ENCODE measurements at regions not wholly inside any gene's neighbourhood (a gene's known extent, or its start where the extent isn't known, plus 50 kb on each side); places are given as distances from the start of the nearest gene placed in this dataset.

- Histone ChIP-seq H3K9me3 (ENCODE audit: control insufficient read depth in 1 of 2, low read length in 2 of 2) (no peaks in the 10 kb centered on the region), H3K27me3 (ENCODE audit: insufficient read depth, low read length) (no peaks in the 10 kb centered on the region), H3K27ac (ENCODE audit: low read depth, low read length) (no peak overlapping the region), H3K4me1 (ENCODE audit: insufficient read depth, low read length) (no peaks in the 10 kb centered on the region), H3K4me3 (ENCODE audit: low read length in 2 of 2) (no peak overlapping the region), H3K36me3 (ENCODE audit: insufficient read depth, low read length) (no peaks in the 10 kb centered on the region)
- ChIA-PET CTCF (ENCODE audit: partially characterized antibody) (no interaction called here), POLR2A (ENCODE audit: partially characterized antibody) (no interaction called here)
- Mint-ChIP-seq H3K27me3 (peaks cover 0 to 1% of the 10 kb centered on the region in 2 donors), H3K27ac (no peak overlapping the region), H3K4me1 (no peaks in the 10 kb centered on the region), H3K4me3 (no peak overlapping the region), H3K9me3 (peaks cover 3 to 33% (median 13%) of the 10 kb centered on the region in 8 donors), H3K36me3 (no peaks in the 10 kb centered on the region)
- DNase-seq, result no peak
- intact Hi-C loops (cut with micrococcal nuclease), result no loop called here
These were observed 1322.7 kb downstream of the UQCRFS1 start for GRCh38 chr19:27890206-27890605.

- no peaks in the 10 kb centered on the region for H3K36me3 Mint-ChIP-seq
- peaks cover 0 to 1% of the 10 kb centered on the region in 2 donors for H3K27me3 Mint-ChIP-seq
These were observed 1323.8 kb downstream of the UQCRFS1 start for GRCh38 chr19:27889156-27889555.

GRCh38 chr19:27887946-27888345 lies 1325.0 kb downstream of the UQCRFS1 start:
- Histone ChIP-seq H3K4me1 (ENCODE audit: insufficient read depth, low read length) (no peaks in the 10 kb centered on the region), H3K27ac (ENCODE audit: low read depth, low read length) (no peak overlapping the region), H3K9me3 (ENCODE audit: control insufficient read depth in 1 of 2, low read length in 2 of 2) (no peaks in the 10 kb centered on the region), H3K36me3 (ENCODE audit: insufficient read depth, low read length) (no peaks in the 10 kb centered on the region), H3K4me3 (ENCODE audit: low read length in 2 of 2) (no peak overlapping the region), H3K27me3 (ENCODE audit: insufficient read depth, low read length) (no peaks in the 10 kb centered on the region)
- H3K27ac Mint-ChIP-seq, result no peak overlapping the region
- peaks cover 2 to 42% (median 15%) of the 10 kb centered on the region in 8 donors for H3K9me3 Mint-ChIP-seq
- H3K4me3 Mint-ChIP-seq, result no peak overlapping the region
- intact Hi-C loops (cut with micrococcal nuclease), result no loop called here
- H3K4me1 Mint-ChIP-seq, result no peaks in the 10 kb centered on the region
- no peak for DNase-seq
- CTCF ChIA-PET (ENCODE audit: partially characterized antibody), result no interaction called here
- H3K36me3 Mint-ChIP-seq, result no peaks in the 10 kb centered on the region
- POLR2A ChIA-PET (ENCODE audit: partially characterized antibody), result no interaction called here
- peaks cover 0 to 1% of the 10 kb centered on the region in 2 donors for H3K27me3 Mint-ChIP-seq

More at GRCh38 chr19:27889156-27889555, 1323.8 kb downstream of the UQCRFS1 start:
- CTCF ChIA-PET (ENCODE audit: partially characterized antibody), result no interaction called here
- Histone ChIP-seq H3K27me3 (ENCODE audit: insufficient read depth, low read length) (no peaks in the 10 kb centered on the region), H3K9me3 (ENCODE audit: control insufficient read depth in 1 of 2, low read length in 2 of 2) (no peaks in the 10 kb centered on the region), H3K36me3 (ENCODE audit: insufficient read depth, low read length) (no peaks in the 10 kb centered on the region), H3K4me3 (ENCODE audit: low read length in 2 of 2) (no peak overlapping the region), H3K27ac (ENCODE audit: low read depth, low read length) (no peak overlapping the region), H3K4me1 (ENCODE audit: insufficient read depth, low read length) (no peaks in the 10 kb centered on the region)
- Mint-ChIP-seq H3K9me3 (peaks cover 2 to 41% (median 13%) of the 10 kb centered on the region in 8 donors), H3K4me3 (no peak overlapping the region), H3K27ac (no peak overlapping the region), H3K4me1 (no peaks in the 10 kb centered on the region)
- DNase-seq, result no peak
- POLR2A ChIA-PET (ENCODE audit: partially characterized antibody), result no interaction called here
- intact Hi-C loops (cut with micrococcal nuclease), result no loop called here

GRCh38 chr19:27885359-27885758 lies 1327.6 kb downstream of the UQCRFS1 start:
- Mint-ChIP-seq H3K4me3 (no peak overlapping the region), H3K27ac (no peak overlapping the region), H3K4me1 (no peaks in the 10 kb centered on the region), H3K9me3 (peaks cover 5 to 37% (median 16%) of the 10 kb centered on the region in 8 donors), H3K27me3 (peaks cover 0 to 1% of the 10 kb centered on the region in 2 donors), H3K36me3 (no peaks in the 10 kb centered on the region)
- ChIA-PET CTCF (ENCODE audit: partially characterized antibody) (no interaction called here), POLR2A (ENCODE audit: partially characterized antibody) (no interaction called here)
- Histone ChIP-seq H3K27me3 (ENCODE audit: insufficient read depth, low read length) (no peaks in the 10 kb centered on the region), H3K4me1 (ENCODE audit: insufficient read depth, low read length) (no peaks in the 10 kb centered on the region), H3K4me3 (ENCODE audit: low read length in 2 of 2) (no peak overlapping the region), H3K36me3 (ENCODE audit: insufficient read depth, low read length) (no peaks in the 10 kb centered on the region), H3K9me3 (ENCODE audit: control insufficient read depth in 1 of 2, low read length in 2 of 2) (no peaks in the 10 kb centered on the region), H3K27ac (ENCODE audit: low read depth, low read length) (no peak overlapping the region)
- no peak for DNase-seq
- intact Hi-C loops (cut with micrococcal nuclease), result no loop called here

- no peak overlapping the region for H3K4me3 ChIP-seq (ENCODE audit: low read length in 2 of 2)
- H3K27ac Mint-ChIP-seq, result no peak overlapping the region
- H3K27ac ChIP-seq (ENCODE audit: low read depth, low read length), result no peak overlapping the region
- H3K27me3 Mint-ChIP-seq, result peaks cover 0 to 1% of the 10 kb centered on the region in 2 donors
- H3K9me3 Mint-ChIP-seq, result peaks cover 3 to 40% (median 15%) of the 10 kb centered on the region in 8 donors
- no peak overlapping the region for H3K4me3 Mint-ChIP-seq
- H3K27me3 ChIP-seq (ENCODE audit: insufficient read depth, low read length), result no peaks in the 10 kb centered on the region
- H3K36me3 ChIP-seq (ENCODE audit: insufficient read depth, low read length), result no peaks in the 10 kb centered on the region
- no peaks in the 10 kb centered on the region for H3K9me3 ChIP-seq (ENCODE audit: control insufficient read depth in 1 of 2, low read length in 2 of 2)
- no peak for DNase-seq
- H3K4me1 ChIP-seq (ENCODE audit: insufficient read depth, low read length), result no peaks in the 10 kb centered on the region
- no peaks in the 10 kb centered on the region for H3K4me1 Mint-ChIP-seq
- POLR2A ChIA-PET (ENCODE audit: partially characterized antibody), result no interaction called here
- no peaks in the 10 kb centered on the region for H3K36me3 Mint-ChIP-seq
- intact Hi-C loops (cut with micrococcal nuclease), result no loop called here
- CTCF ChIA-PET (ENCODE audit: partially characterized antibody), result no interaction called here
These were observed 1328.6 kb downstream of the UQCRFS1 start for GRCh38 chr19:27884376-27884775.

GRCh38 chr19:27881213-27881612 lies 1331.7 kb downstream of the UQCRFS1 start:
- no peaks in the 10 kb centered on the region for H3K4me1 ChIP-seq (ENCODE audit: insufficient read depth, low read length)
- H3K27ac Mint-ChIP-seq, result no peak overlapping the region
- H3K27me3 ChIP-seq (ENCODE audit: insufficient read depth, low read length), result no peaks in the 10 kb centered on the region
- DNase-seq, result no peak
- intact Hi-C loops (cut with micrococcal nuclease), result no loop called here
- ChIA-PET POLR2A (ENCODE audit: partially characterized antibody) (no interaction called here), CTCF (ENCODE audit: partially characterized antibody) (no interaction called here)
- no peak overlapping the region for H3K27ac ChIP-seq (ENCODE audit: low read depth, low read length)
- no peaks in the 10 kb centered on the region for H3K4me1 Mint-ChIP-seq
- H3K4me3 ChIP-seq (ENCODE audit: low read length in 2 of 2), result no peak overlapping the region
- H3K27me3 Mint-ChIP-seq, result no peaks in the 10 kb centered on the region
- H3K4me3 Mint-ChIP-seq, result no peak overlapping the region
- H3K9me3 Mint-ChIP-seq, result peaks cover 3 to 35% (median 21%) of the 10 kb centered on the region in 8 donors
- H3K36me3 ChIP-seq (ENCODE audit: insufficient read depth, low read length), result no peaks in the 10 kb centered on the region
- no peaks in the 10 kb centered on the region for H3K9me3 ChIP-seq (ENCODE audit: control insufficient read depth in 1 of 2, low read length in 2 of 2)
- H3K36me3 Mint-ChIP-seq, result no peaks in the 10 kb centered on the region

- Mint-ChIP-seq H3K27me3 (no peaks in the 10 kb centered on the region), H3K4me3 (no peak overlapping the region), H3K9me3 (peaks cover 7 to 46% (median 27%) of the 10 kb centered on the region in 8 donors), H3K36me3 (no peaks in the 10 kb centered on the region), H3K27ac (no peak overlapping the region), H3K4me1 (no peaks in the 10 kb centered on the region)
- Histone ChIP-seq H3K9me3 (ENCODE audit: control insufficient read depth in 1 of 2, low read length in 2 of 2) (no peaks in the 10 kb centered on the region), H3K4me1 (ENCODE audit: insufficient read depth, low read length) (no peaks in the 10 kb centered on the region), H3K27ac (ENCODE audit: low read depth, low read length) (no peak overlapping the region), H3K4me3 (ENCODE audit: low read length in 2 of 2) (no peak overlapping the region), H3K36me3 (ENCODE audit: insufficient read depth, low read length) (no peaks in the 10 kb centered on the region), H3K27me3 (ENCODE audit: insufficient read depth, low read length) (no peaks in the 10 kb centered on the region)
- ChIA-PET POLR2A (ENCODE audit: partially characterized antibody) (no interaction called here), CTCF (ENCODE audit: partially characterized antibody) (no interaction called here)
- DNase-seq, result no peak
- intact Hi-C loops (cut with micrococcal nuclease), result no loop called here
These were observed 1335.9 kb downstream of the UQCRFS1 start for GRCh38 chr19:27876976-27877512.

- Mint-ChIP-seq H3K4me1 (no peaks in the 10 kb centered on the region), H3K9me3 (peaks cover 6 to 49% (median 27%) of the 10 kb centered on the region in 8 donors), H3K27me3 (no peaks in the 10 kb centered on the region), H3K36me3 (no peaks in the 10 kb centered on the region), H3K27ac (no peak overlapping the region), H3K4me3 (no peak overlapping the region)
- Histone ChIP-seq H3K27me3 (ENCODE audit: insufficient read depth, low read length) (no peaks in the 10 kb centered on the region), H3K27ac (ENCODE audit: low read depth, low read length) (no peak overlapping the region), H3K4me1 (ENCODE audit: insufficient read depth, low read length) (no peaks in the 10 kb centered on the region), H3K36me3 (ENCODE audit: insufficient read depth, low read length) (no peaks in the 10 kb centered on the region), H3K9me3 (ENCODE audit: control insufficient read depth in 1 of 2, low read length in 2 of 2) (no peaks in the 10 kb centered on the region), H3K4me3 (ENCODE audit: low read length in 2 of 2) (no peak overlapping the region)
- intact Hi-C loops (cut with micrococcal nuclease), result no loop called here
- no peak for DNase-seq
- ChIA-PET CTCF (ENCODE audit: partially characterized antibody) (no interaction called here), POLR2A (ENCODE audit: partially characterized antibody) (no interaction called here)
These were observed 1336.5 kb downstream of the UQCRFS1 start for GRCh38 chr19:27876489-27876888.
